ENCODE measurements at regions not wholly inside any gene's neighbourhood (a gene's known extent, or its start where the extent isn't known, plus 50 kb on each side); places are given as distances from the start of the nearest gene placed in this dataset.

DNA sequence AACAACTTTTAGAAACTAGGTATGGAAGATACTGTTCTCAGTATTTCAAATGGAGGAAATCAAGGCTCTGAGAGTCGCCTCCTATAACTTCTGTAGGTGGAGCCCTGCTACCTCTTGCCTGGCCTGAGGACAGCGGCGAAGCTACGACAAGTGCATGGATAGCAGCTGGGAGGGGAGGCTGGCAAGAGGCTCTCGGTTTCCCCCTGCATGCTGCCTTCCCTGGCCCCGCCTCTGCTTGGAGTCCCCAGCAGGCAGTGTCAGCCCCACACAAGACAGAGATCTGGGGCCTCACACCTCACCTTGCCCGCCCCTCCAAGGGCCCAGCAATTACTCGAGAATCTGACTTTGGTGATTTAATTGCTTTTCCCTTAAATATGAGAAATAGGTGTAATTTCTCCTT is 107.6 kb upstream of the POU3F3 start:
- CTCF ChIA-PET: no interaction called here
- no peak for DNase-seq (ENCODE audit: extremely low spot score)
- POLR2A ChIA-PET: no interaction called here
- TF ChIP-seq SUZ12 (IDR thresholded peaks at IDR 0.05): no peak

- ChIA-PET POLR2A (no interaction called here), CTCF (interaction anchor here (0.6 kb wide), 1 partner anchor 264 kb away, joined by 3 read pairs; no protein-coding TSS in a partner anchor)
- no peak for DNase-seq (ENCODE audit: extremely low spot score)
- no peak for TF ChIP-seq SUZ12 (IDR thresholded peaks at IDR 0.05)
- no peak for TF ChIP-seq ARNT (IDR thresholded peaks at IDR 0.05)
- TF ChIP-seq ZNF384 (IDR thresholded peaks at IDR 0.05): no peak
- no peak for TF ChIP-seq L3MBTL2 (conservative IDR thresholded peaks at IDR 0.05)
- TF ChIP-seq FOXA1 (IDR thresholded peaks at IDR 0.05): no peak
- no peak for TF ChIP-seq BHLHE40 (IDR thresholded peaks at IDR 0.05; ENCODE audit: borderline replicate concordance)
Measured at GRCh38 chr2:104746858-104747257, 107.1 kb upstream of the POU3F3 start.

- ChIA-PET CTCF (no interaction called here), POLR2A (no interaction called here)
- TF ChIP-seq BHLHE40 (IDR thresholded peaks at IDR 0.05; ENCODE audit: borderline replicate concordance): no peak
- TF ChIP-seq ZNF384 (IDR thresholded peaks at IDR 0.05): no peak
- TF ChIP-seq CTBP1 (IDR thresholded peaks at IDR 0.05; ENCODE audit: borderline replicate concordance): no peak
- TF ChIP-seq FOXK2 (IDR thresholded peaks at IDR 0.05): no peak
- no peak for TF ChIP-seq ARNT (IDR thresholded peaks at IDR 0.05)
- TF ChIP-seq FOXA1 (IDR thresholded peaks at IDR 0.05): no peak
- no peak for TF ChIP-seq FOXM1 (IDR thresholded peaks at IDR 0.05; ENCODE audit: borderline replicate concordance)
- no peak for TF ChIP-seq NFRKB (IDR thresholded peaks at IDR 0.05)
- TF ChIP-seq L3MBTL2 (conservative IDR thresholded peaks at IDR 0.05): no peak
- TF ChIP-seq, protein P1, sequence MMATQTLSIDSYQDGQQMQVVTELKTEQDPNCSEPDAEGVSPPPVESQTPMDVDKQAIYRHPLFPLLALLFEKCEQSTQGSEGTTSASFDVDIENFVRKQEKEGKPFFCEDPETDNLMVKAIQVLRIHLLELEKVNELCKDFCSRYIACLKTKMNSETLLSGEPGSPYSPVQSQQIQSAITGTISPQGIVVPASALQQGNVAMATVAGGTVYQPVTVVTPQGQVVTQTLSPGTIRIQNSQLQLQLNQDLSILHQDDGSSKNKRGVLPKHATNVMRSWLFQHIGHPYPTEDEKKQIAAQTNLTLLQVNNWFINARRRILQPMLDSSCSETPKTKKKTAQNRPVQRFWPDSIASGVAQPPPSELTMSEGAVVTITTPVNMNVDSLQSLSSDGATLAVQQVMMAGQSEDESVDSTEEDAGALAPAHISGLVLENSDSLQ (IDR thresholded peaks at IDR 0.05): no peak
- no peak for TF ChIP-seq ELF4 (IDR thresholded peaks at IDR 0.05)
- no peak for TF ChIP-seq LEF1 (IDR thresholded peaks at IDR 0.05; ENCODE audit: borderline replicate concordance)
- no peak for TF ChIP-seq TARDBP (IDR thresholded peaks at IDR 0.05)
- TF ChIP-seq HDGF (IDR thresholded peaks at IDR 0.05; ENCODE audit: borderline replicate concordance): no peak
- no peak for TF ChIP-seq SP1 (IDR thresholded peaks at IDR 0.05)
- TF ChIP-seq SUZ12 (IDR thresholded peaks at IDR 0.05): no peak
- no peak for DNase-seq (ENCODE audit: extremely low spot score)
Measured at GRCh38 chr2:104749856-104750460, 104.0 kb upstream of the POU3F3 start.

GRCh38 chr2:104752504-104752903 is 101.4 kb upstream of the POU3F3 start:
- DNase-seq (ENCODE audit: extremely low spot score): no peak
- TF ChIP-seq BHLHE40 (IDR thresholded peaks at IDR 0.05; ENCODE audit: borderline replicate concordance) (no peak), ELF4 (IDR thresholded peaks at IDR 0.05) (no peak), FOXK2 (IDR thresholded peaks at IDR 0.05) (no peak), HDGF (IDR thresholded peaks at IDR 0.05; ENCODE audit: borderline replicate concordance) (no peak), SP1 (IDR thresholded peaks at IDR 0.05) (no peak), LEF1 (IDR thresholded peaks at IDR 0.05; ENCODE audit: borderline replicate concordance) (no peak), SUZ12 (IDR thresholded peaks at IDR 0.05) (no peak), L3MBTL2 (conservative IDR thresholded peaks at IDR 0.05) (no peak), FOXA1 (IDR thresholded peaks at IDR 0.05) (no peak), ARNT (IDR thresholded peaks at IDR 0.05) (no peak), FOXM1 (IDR thresholded peaks at IDR 0.05; ENCODE audit: borderline replicate concordance) (no peak), CTBP1 (IDR thresholded peaks at IDR 0.05; ENCODE audit: borderline replicate concordance) (no peak)
- TF ChIP-seq, protein P1 (IDR thresholded peaks at IDR 0.05): no peak
- POLR2A ChIA-PET: no interaction called here
- CTCF ChIA-PET: no interaction called here

DNA sequence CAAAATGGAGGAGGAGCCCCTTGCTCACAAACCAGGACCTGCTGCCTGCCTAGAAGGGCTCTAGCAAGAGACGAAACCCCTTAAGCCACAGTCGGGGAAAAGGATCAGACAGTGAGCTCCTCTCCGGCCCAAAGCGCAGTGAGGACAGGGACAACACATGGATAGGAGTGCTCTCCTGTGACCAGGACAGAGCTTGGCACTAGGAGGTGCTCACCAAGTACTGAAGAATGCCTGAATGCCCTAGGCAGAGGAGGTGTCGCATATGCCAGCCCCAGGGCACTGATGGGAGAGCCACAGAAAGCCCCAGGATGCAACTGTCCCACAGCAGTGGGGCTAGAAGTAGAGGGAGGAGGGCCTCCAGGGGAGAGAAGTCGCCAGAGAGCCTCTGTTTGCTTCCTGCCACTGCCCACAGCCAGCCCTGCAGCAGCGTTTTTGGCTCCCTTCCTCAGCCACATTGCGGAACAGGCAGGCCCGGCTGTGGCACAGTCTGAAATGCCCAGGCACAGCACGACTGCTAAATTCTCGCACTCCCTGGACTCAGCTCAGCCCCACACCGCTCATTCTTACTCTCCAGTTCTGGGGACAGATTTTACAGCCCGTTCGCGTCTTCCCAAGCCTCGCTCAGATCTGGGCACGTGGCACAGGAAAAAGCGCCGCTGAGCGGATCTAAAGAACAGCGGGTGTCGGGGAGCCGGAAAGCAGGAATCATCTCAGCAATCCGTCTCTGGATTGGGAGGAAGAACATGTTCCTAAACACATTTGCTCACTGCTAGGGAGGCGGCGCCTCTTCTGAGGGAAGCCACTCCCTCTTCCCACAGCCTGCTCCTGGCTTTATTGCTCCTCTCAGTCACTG is 98.7 kb upstream of the POU3F3 start:
- POLR2A ChIA-PET: no interaction called here
- no peak for TF ChIP-seq FOXK2 (IDR thresholded peaks at IDR 0.05)
- TF ChIP-seq SP1 (IDR thresholded peaks at IDR 0.05): no peak
- TF ChIP-seq FOXA1 (IDR thresholded peaks at IDR 0.05): no peak
- no peak for TF ChIP-seq ELF4 (IDR thresholded peaks at IDR 0.05)
- TF ChIP-seq, protein P1 (IDR thresholded peaks at IDR 0.05): no peak
- no peak for TF ChIP-seq HDGF (IDR thresholded peaks at IDR 0.05; ENCODE audit: borderline replicate concordance)
- DNase-seq (ENCODE audit: extremely low spot score): no peak
- CTCF ChIA-PET: no interaction called here

DNA sequence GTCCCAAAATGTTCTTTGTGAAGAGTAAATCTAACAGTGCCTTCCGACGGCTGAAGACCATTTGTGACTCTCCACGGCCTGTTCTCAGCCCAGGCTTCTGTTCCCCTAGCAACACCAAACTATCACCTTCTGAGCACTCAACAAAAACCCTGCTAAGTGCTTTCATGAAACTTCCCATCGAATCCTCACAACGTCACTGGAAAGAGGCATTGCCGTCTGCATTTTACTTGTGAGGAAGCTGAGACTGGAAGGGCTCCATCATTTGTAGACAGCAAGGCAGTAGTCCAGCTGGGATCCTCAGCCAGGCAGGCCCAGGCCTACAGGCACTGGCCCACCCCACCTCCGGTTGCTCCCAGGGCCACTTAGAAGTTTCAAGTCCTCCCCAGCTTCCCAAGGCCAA is 97.8 kb upstream of the POU3F3 start:
- POLR2A ChIA-PET: no interaction called here

More for the DNA sequence above, 97.8 kb upstream of the POU3F3 start:
- no peak for DNase-seq (ENCODE audit: extremely low spot score)
- TF ChIP-seq CTBP1 (IDR thresholded peaks at IDR 0.05; ENCODE audit: borderline replicate concordance): no peak
- TF ChIP-seq LEF1 (IDR thresholded peaks at IDR 0.05; ENCODE audit: borderline replicate concordance): no peak
- no peak for TF ChIP-seq SUZ12 (IDR thresholded peaks at IDR 0.05)
- TF ChIP-seq FOXA1 (IDR thresholded peaks at IDR 0.05): no peak
- TF ChIP-seq HDGF (IDR thresholded peaks at IDR 0.05; ENCODE audit: borderline replicate concordance): no peak
- no peak for TF ChIP-seq L3MBTL2 (conservative IDR thresholded peaks at IDR 0.05)
- no peak for TF ChIP-seq ELF4 (IDR thresholded peaks at IDR 0.05)
- TF ChIP-seq FOXM1 (IDR thresholded peaks at IDR 0.05; ENCODE audit: borderline replicate concordance): no peak
- TF ChIP-seq, protein P1 (IDR thresholded peaks at IDR 0.05): no peak
- TF ChIP-seq NFRKB (IDR thresholded peaks at IDR 0.05): no peak
- TF ChIP-seq FOXK2 (IDR thresholded peaks at IDR 0.05): no peak
- no peak for TF ChIP-seq ARNT (IDR thresholded peaks at IDR 0.05)
- TF ChIP-seq ZNF384 (IDR thresholded peaks at IDR 0.05): no peak
- no peak for TF ChIP-seq SP1 (IDR thresholded peaks at IDR 0.05)
- TF ChIP-seq TARDBP (IDR thresholded peaks at IDR 0.05): no peak
- CTCF ChIA-PET: no interaction called here
